Heart right ventricle (tissue), 16 donors: ENCODE measurements at regions not wholly inside any gene's neighbourhood (a gene's known extent, or its start where the extent isn't known, plus 50 kb on each side); places are given as distances from the start of the nearest gene placed in this dataset.
A peak's percentile ranks its signal among the peaks of the same experiment; 100 is the strongest.

Source experiments
- ATAC-seq, 8 donors: fragments of 200-7000 bp; cut with Tn5 transposase; one replicate each; pipeline ENCODE4 v1.9.1; 2020; ENCODE audit warnings: mild to moderate bottlenecking in 8 of 8, moderate library complexity in 8 of 8, moderate number of reproducible peaks in 1 of 8
- DNase-seq, 2 donors: peaks; one replicate each; pipeline ENCODE4 v3.0.0-alpha.2; 2020
- H3K27ac ChIP-seq, 10 donors: fragments of 200-600 bp; sonication (generic) in 2 of 10; one replicate each; pipeline versions ENCODE4 v1.5.0 to v1.8.0; 2020 to 2022; ENCODE audit warnings: mild to moderate bottlenecking in 3 of 10
- H3K27me3 ChIP-seq, 7 donors: fragments of 200-600 bp; one replicate each; pipeline ENCODE4 v1.8.0; 2021 to 2022; ENCODE audit warnings: mild to moderate bottlenecking in 2 of 7
- H3K36me3 ChIP-seq, 9 donors: fragments of 200-600 bp; sonication (generic) in 1 of 9; one replicate each; pipeline versions ENCODE4 v1.5.0 to v1.8.0; 2020 to 2022; ENCODE audit warnings: mild to moderate bottlenecking in 2 of 9
- H3K4me1 ChIP-seq, 9 donors: fragments of 200-600 bp; sonication (generic) in 1 of 9; one replicate each; pipeline versions ENCODE4 v1.5.0 to v1.8.0; 2020 to 2022; ENCODE audit warnings: mild to moderate bottlenecking in 4 of 9
- H3K4me3 ChIP-seq, 10 donors: fragments of 200-600 bp; sonication (generic) in 2 of 10; one replicate each; pipeline versions ENCODE4 v1.5.0 to v1.8.0; 2020 to 2022; ENCODE audit warnings: mild to moderate bottlenecking in 7 of 10, moderate library complexity in 2 of 10
- H3K9me3 ChIP-seq, 11 donors: fragments of 200-600 bp in 10 of 11; sonication (generic) in 2 of 11; one replicate each; pipeline versions ENCODE4 v1.5.0 to v1.8.0; 2013 to 2022; ENCODE audit warnings: mild to moderate bottlenecking in 2 of 11, control low read depth in 1 of 11, moderate library complexity in 1 of 11
- WGBS, 2 donors: extraction: QIAGEN DNeasy Blood & Tissue Kit; methylation state at CpG; one replicate each; pipeline ENCODE4 v1.1.7; 2013; ENCODE audit warnings: inconsistent platforms in 1 of 2; 5-methylcytosine and 5-hydroxymethylcytosine counted together
- intact Hi-C, 10 donors: fragments of 100-400 bp; cut with DNase I; formaldehyde crosslinking; loops; one replicate each; pipeline versions ENCODE4 v1.11.1 to v1.14.2; 2022
- TF ChIP-seq, protein P1 (sequence below), 9 donors: fragments of 200-600 bp; sonication (generic) in 2 of 9; IDR thresholded peaks; one replicate each; pipeline versions ENCODE4 v1.5.0 to v1.8.0; 2021 to 2022; ENCODE audit warnings: antibody characterized with exemption in 9 of 9, mild to moderate bottlenecking in 5 of 9, moderate library complexity in 1 of 9
- donor health status: Arrhythmogenic right ventricular cardiomyopathy.
- donor health status: ischemic (EF 13 %, LVEDD 7.1; RV severe dilation, severe dysfunction).
- donor health status: healthy with polysubstance abuse.
- donor health status: DM: no; HTN: yes; CAD: no.
- donor health status: DM: no; HTN: no; CAD: no.
- donor health status: ischemic (EF 25% LVEDD 6.9; RV normal size, moderate dysfunction).
- donor health status: ischemic (EF 25% LVEDD 5.7; RV mildly dilated, moderate dysfunction).
- donor health status: healthy.
- donor health status: DM: yes; HTN: yes; CAD: no.
- donor health status: Ischemic cardiomyopathy.
- donor health status: ischemic (EF 35%, LVEDD 5.7; RV mildly dilated, moderate dysfunction).
- donor health status: nonischemic (EF 11% LVEDD 7.7; RV severe dilation, severe dysfunction).
- donor health status: DM: yes; HTN: yes; CAD: no.
- donor health status: PGD.
- donor health status: ischemic (EF 29% LVEDD 5.4; RV normal size, mild dysfunction).
- donor health status: nonischemic (EF 23%, LVEDD 6.1; RV moderate dilation, normal function).

GRCh38 chr2:238995634-238996033 is 147.7 kb downstream of the TWIST2 start:
- Histone ChIP-seq H3K4me1 (peaks cover 0 to 2% (median 0%) of the 10 kb centered on the region in 9 donors), H3K27me3 (peaks cover 0 to 10% (median 4%) of the 10 kb centered on the region in 7 donors), H3K27ac (no peak overlapping the region), H3K4me3 (no peak overlapping the region), H3K9me3 (peaks cover 0 to 26% (median 14%) of the 10 kb centered on the region in 11 donors), H3K36me3 (no peaks in the 10 kb centered on the region)
- intact Hi-C loops, result no loop called here
- DNase-seq, result no peak
- TF ChIP-seq, protein P1, sequence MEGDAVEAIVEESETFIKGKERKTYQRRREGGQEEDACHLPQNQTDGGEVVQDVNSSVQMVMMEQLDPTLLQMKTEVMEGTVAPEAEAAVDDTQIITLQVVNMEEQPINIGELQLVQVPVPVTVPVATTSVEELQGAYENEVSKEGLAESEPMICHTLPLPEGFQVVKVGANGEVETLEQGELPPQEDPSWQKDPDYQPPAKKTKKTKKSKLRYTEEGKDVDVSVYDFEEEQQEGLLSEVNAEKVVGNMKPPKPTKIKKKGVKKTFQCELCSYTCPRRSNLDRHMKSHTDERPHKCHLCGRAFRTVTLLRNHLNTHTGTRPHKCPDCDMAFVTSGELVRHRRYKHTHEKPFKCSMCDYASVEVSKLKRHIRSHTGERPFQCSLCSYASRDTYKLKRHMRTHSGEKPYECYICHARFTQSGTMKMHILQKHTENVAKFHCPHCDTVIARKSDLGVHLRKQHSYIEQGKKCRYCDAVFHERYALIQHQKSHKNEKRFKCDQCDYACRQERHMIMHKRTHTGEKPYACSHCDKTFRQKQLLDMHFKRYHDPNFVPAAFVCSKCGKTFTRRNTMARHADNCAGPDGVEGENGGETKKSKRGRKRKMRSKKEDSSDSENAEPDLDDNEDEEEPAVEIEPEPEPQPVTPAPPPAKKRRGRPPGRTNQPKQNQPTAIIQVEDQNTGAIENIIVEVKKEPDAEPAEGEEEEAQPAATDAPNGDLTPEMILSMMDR (IDR thresholded peaks at IDR 0.05), result no peak
- WGBS, 2 donors, result 78 to 85% methylated on average over 1 of the region's 1 CpG
- no peak for ATAC-seq

DNA sequence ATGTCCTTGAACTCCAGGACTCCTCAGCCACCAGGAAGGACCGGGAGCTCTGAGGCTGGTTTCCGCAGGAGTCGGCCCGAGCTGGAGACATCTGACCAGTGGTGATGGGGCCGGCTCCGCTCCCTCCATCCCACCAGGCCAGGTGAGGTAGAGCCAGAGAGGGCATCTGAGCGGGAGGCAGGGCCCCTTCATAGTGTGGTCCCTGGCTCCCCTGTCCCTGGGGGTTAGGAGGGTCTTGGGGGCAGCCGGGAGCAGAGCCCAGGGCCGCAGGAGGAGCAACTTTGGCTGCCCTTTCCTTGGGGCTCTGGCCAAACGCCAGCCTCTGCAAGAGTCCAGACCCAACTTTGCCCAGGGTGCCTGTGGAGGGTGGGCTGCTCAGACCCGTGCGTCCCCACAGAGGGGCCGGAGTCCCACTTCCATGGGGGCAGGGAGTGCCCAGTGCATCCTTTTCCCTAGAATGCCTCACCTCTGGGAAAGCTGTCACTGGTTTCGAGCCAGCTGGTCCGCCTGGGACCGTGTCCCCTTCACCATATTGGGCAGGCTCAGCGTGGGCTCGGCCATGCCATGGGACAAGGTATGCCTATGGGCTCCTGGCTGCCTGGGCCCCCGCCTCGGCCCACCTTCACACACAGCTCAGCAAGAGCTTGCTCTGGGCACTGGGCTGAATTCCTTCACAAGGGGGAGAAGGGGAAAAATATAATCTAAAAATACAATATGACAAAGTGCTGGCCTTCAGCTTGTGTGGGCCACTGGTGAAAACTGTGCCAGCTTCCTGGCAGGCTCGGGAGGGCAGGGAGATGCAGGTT is 148.6 kb downstream of the TWIST2 start:
- intact Hi-C loops, result no loop called here
- peaks cover 0 to 34% (median 14%) of the 10 kb centered on the region in 11 donors for H3K9me3 ChIP-seq
- no peak overlapping the region for H3K27ac ChIP-seq
- H3K4me1 ChIP-seq, result peaks cover 0 to 2% (median 0%) of the 10 kb centered on the region in 9 donors
- WGBS, 2 donors, result 85 to 88% methylated on average over 21 of the region's 21 CpGs
- ATAC-seq, result peak in 6 of 8 donors; percentile 35 to 71 (median 51)
- TF ChIP-seq, protein P1 (IDR thresholded peaks at IDR 0.05), result no peak
- no peak overlapping the region for H3K4me3 ChIP-seq
- DNase-seq, result no peak
- no peaks in the 10 kb centered on the region for H3K36me3 ChIP-seq
- peaks cover 0 to 7% (median 4%) of the 10 kb centered on the region in 7 donors for H3K27me3 ChIP-seq

GRCh38 chr2:238997137-238997390 is 149.2 kb downstream of the TWIST2 start:
- Histone ChIP-seq H3K4me1 (peaks cover 0 to 2% (median 0%) of the 10 kb centered on the region in 9 donors), H3K9me3 (peaks cover 0 to 39% (median 19%) of the 10 kb centered on the region in 11 donors), H3K4me3 (no peak overlapping the region), H3K27me3 (peaks cover 0 to 7% (median 1%) of the 10 kb centered on the region in 7 donors), H3K27ac (no peak overlapping the region), H3K36me3 (no peaks in the 10 kb centered on the region)
- 81 to 83% methylated on average over 10 of the region's 10 CpGs for WGBS, 2 donors
- intact Hi-C loops, result no loop called here
- DNase-seq (no peak), ATAC-seq (peak in 1 of 8 donors; percentile 46)
- TF ChIP-seq, protein P1 (IDR thresholded peaks at IDR 0.05), result no peak

GRCh38 chr2:238997684-238998083 is 149.8 kb downstream of the TWIST2 start:
- WGBS, 2 donors, result 83% methylated on average over 10 of the region's 10 CpGs
- Histone ChIP-seq H3K36me3 (no peaks in the 10 kb centered on the region), H3K27me3 (peaks cover 0 to 7% (median 0%) of the 10 kb centered on the region in 7 donors), H3K27ac (no peak overlapping the region), H3K4me1 (peaks cover 0 to 4% (median 0%) of the 10 kb centered on the region in 9 donors), H3K4me3 (no peak overlapping the region), H3K9me3 (peaks cover 0 to 39% (median 19%) of the 10 kb centered on the region in 11 donors)
- no peak for DNase-seq
- ATAC-seq, result no peak
- TF ChIP-seq, protein P1 (IDR thresholded peaks at IDR 0.05), result no peak
- intact Hi-C loops, result no loop called here
